ENCODE measurements at regions not wholly inside any gene's neighbourhood (a gene's known extent, or its start where the extent isn't known, plus 50 kb on each side); places are given as distances from the start of the nearest gene placed in this dataset.

DNA sequence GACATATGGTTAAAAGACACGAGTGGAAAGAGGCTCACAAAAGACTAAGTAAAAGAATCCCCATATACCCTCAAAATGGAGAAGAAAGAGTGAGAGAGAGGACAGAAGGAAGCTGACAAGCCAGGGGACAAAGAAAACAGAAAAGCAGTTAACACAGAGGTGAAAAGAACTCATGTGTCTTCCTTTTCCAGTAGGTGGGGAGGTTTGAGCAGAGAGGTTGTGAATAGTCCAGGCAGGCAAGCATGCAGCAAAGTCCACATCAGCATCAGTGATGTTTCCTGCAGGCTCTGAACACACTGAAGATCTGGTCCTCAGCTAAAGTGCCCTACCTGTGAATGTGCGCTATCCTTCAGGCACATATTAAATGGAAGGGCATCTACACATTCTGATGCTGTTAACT lies 196.5 kb upstream of the IRAK1BP1 start:
- no peaks in the 10 kb centered on the region for H3K79me2 ChIP-seq (ENCODE audit: control insufficient read depth, insufficient read depth, low read length)
- WGBS (ENCODE audit: insufficient coverage, low coverage, missing lambda C conversion rate), result 0% methylated on average over 2 of the region's 2 CpGs
- no TSS peak for BruUV-seq (replicated peaks)
- CTCF ChIA-PET (ENCODE audit: low intra/inter-chr PET ratio), result no interaction called here
- no peak overlapping the region for H3K4me3 ChIP-seq
- no peak overlapping the region for H3K27ac ChIP-seq (ENCODE audit: extremely low read depth, low read depth, low read length)
- no peaks in the 10 kb centered on the region for H3K9me1 ChIP-seq (ENCODE audit: control insufficient read depth, insufficient read depth, low read length)
- H3K36me3 ChIP-seq (ENCODE audit: control insufficient read depth, insufficient read depth, low read length), result no peaks in the 10 kb centered on the region
- no peak for DNase-seq (ENCODE audit: extremely low read depth in 1 of 4, low spot score in 3 of 4)
- intact Hi-C loops (cut with micrococcal nuclease) (no loop called here), in situ Hi-C loops (cut with MboI) (no loop called here)
- no peaks in the 10 kb centered on the region for H3K4me1 ChIP-seq (replicated peaks in 1 of 2; ENCODE audit: control insufficient read depth in 2 of 2, insufficient read depth in 2 of 2, low read length in 2 of 2)
- no peaks in the 10 kb centered on the region for H3K27me3 ChIP-seq (ENCODE audit: control insufficient read depth in 2 of 2, insufficient read depth in 2 of 2, low read length in 2 of 2)
- no peak for FAIRE-seq
- H3K9ac ChIP-seq (ENCODE audit: insufficient read depth in 1 of 2, low read depth in 2 of 2, low read length in 2 of 2), result no peak overlapping the region
- POLR2A ChIA-PET, result no interaction called here
- H2AFZ ChIP-seq (ENCODE audit: low read depth, low read length), result no peak overlapping the region
- H4K20me1 ChIP-seq (replicated peaks; ENCODE audit: control insufficient read depth, insufficient read depth, low read length), result no peaks in the 10 kb centered on the region
- ATAC-seq, result no peak
- no peak overlapping the region for H3K4me2 ChIP-seq (ENCODE audit: insufficient read depth, low read length)
- no peaks in the 10 kb centered on the region for H3K9me3 ChIP-seq (replicated peaks; ENCODE audit: control insufficient read depth, insufficient read depth, low read depth, low read length)
- TF ChIP-seq, protein P1, sequence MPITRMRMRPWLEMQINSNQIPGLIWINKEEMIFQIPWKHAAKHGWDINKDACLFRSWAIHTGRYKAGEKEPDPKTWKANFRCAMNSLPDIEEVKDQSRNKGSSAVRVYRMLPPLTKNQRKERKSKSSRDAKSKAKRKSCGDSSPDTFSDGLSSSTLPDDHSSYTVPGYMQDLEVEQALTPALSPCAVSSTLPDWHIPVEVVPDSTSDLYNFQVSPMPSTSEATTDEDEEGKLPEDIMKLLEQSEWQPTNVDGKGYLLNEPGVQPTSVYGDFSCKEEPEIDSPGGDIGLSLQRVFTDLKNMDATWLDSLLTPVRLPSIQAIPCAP (CRISPR knock-in tag; IDR thresholded peaks at IDR 0.05; ENCODE audit: borderline replicate concordance), result no peak
- no peak for TF ChIP-seq TAF7 (tag; IDR thresholded peaks at IDR 0.05)
- TF ChIP-seq GTF2A2 (tag; IDR thresholded peaks at IDR 0.05), result no peak
- no peak for TF ChIP-seq SIRT6 (IDR thresholded peaks at IDR 0.05; ENCODE audit: low read depth, low read length)
- TF ChIP-seq, protein P2, sequence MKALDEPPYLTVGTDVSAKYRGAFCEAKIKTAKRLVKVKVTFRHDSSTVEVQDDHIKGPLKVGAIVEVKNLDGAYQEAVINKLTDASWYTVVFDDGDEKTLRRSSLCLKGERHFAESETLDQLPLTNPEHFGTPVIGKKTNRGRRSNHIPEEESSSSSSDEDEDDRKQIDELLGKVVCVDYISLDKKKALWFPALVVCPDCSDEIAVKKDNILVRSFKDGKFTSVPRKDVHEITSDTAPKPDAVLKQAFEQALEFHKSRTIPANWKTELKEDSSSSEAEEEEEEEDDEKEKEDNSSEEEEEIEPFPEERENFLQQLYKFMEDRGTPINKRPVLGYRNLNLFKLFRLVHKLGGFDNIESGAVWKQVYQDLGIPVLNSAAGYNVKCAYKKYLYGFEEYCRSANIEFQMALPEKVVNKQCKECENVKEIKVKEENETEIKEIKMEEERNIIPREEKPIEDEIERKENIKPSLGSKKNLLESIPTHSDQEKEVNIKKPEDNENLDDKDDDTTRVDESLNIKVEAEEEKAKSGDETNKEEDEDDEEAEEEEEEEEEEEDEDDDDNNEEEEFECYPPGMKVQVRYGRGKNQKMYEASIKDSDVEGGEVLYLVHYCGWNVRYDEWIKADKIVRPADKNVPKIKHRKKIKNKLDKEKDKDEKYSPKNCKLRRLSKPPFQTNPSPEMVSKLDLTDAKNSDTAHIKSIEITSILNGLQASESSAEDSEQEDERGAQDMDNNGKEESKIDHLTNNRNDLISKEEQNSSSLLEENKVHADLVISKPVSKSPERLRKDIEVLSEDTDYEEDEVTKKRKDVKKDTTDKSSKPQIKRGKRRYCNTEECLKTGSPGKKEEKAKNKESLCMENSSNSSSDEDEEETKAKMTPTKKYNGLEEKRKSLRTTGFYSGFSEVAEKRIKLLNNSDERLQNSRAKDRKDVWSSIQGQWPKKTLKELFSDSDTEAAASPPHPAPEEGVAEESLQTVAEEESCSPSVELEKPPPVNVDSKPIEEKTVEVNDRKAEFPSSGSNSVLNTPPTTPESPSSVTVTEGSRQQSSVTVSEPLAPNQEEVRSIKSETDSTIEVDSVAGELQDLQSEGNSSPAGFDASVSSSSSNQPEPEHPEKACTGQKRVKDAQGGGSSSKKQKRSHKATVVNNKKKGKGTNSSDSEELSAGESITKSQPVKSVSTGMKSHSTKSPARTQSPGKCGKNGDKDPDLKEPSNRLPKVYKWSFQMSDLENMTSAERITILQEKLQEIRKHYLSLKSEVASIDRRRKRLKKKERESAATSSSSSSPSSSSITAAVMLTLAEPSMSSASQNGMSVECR (CRISPR knock-in tag; IDR thresholded peaks at IDR 0.05), result no peak
- no peak for TF ChIP-seq SIX5 (IDR thresholded peaks at IDR 0.05; ENCODE audit: borderline replicate concordance in 1 of 2, insufficient read depth in 1 of 2, low read depth in 1 of 2, low read length in 2 of 2)
- no peak for TF ChIP-seq ZFP36 (IDR thresholded peaks at IDR 0.05; ENCODE audit: low read depth, low read length, partially characterized antibody)
- TF ChIP-seq MTA3 (IDR thresholded peaks at IDR 0.05; ENCODE audit: borderline replicate concordance), result no peak
- no peak for TF ChIP-seq SMAD3 (CRISPR knock-in tag; conservative IDR thresholded peaks at IDR 0.05)
- no peak for TF ChIP-seq ZNF551 (CRISPR knock-in tag; IDR thresholded peaks at IDR 0.05)
- no peak for TF ChIP-seq SMARCC2 (IDR thresholded peaks at IDR 0.05; ENCODE audit: low read depth)
- TF ChIP-seq, protein P3, sequence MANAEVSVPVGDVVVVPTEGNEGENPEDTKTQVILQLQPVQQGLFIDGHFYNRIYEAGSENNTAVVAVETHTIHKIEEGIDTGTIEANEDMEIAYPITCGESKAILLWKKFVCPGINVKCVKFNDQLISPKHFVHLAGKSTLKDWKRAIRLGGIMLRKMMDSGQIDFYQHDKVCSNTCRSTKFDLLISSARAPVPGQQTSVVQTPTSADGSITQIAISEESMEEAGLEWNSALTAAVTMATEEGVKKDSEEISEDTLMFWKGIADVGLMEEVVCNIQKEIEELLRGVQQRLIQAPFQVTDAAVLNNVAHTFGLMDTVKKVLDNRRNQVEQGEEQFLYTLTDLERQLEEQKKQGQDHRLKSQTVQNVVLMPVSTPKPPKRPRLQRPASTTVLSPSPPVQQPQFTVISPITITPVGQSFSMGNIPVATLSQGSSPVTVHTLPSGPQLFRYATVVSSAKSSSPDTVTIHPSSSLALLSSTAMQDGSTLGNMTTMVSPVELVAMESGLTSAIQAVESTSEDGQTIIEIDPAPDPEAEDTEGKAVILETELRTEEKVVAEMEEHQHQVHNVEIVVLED (CRISPR knock-in tag; IDR thresholded peaks at IDR 0.05), result no peak
- no peak for TF ChIP-seq HDAC8 (tag; IDR thresholded peaks at IDR 0.05)
- TF ChIP-seq ZNF431 (CRISPR knock-in tag; IDR thresholded peaks at IDR 0.05), result no peak
- no peak for TF ChIP-seq U2AF2 (optimal IDR thresholded peaks at IDR 0.05; ENCODE audit: low read depth, low read length)
- no peak for TF ChIP-seq POLR2H (tag; IDR thresholded peaks at IDR 0.05; ENCODE audit: low read depth)
- no peak for TF ChIP-seq ZC3H11A (IDR thresholded peaks at IDR 0.05; ENCODE audit: low read depth, low read length)

Data from K562 (cell line).